Thyroid gland (tissue), 4 donors: ENCODE measurements at regions not wholly inside any gene's neighbourhood (a gene's known extent, or its start where the extent isn't known, plus 50 kb on each side); places are given as distances from the start of the nearest gene placed in this dataset.
A peak's percentile ranks its signal among the peaks of the same experiment; 100 is the strongest.

Experiments used
- CTCF ChIP-seq, 6 experiments: fragments of 200-600 bp in 3 of 6; fragments of 450-650 bp in 3 of 6; sonication (generic) in 3 of 6; IDR thresholded peaks; one replicate each; pipeline ENCODE4 v1.5.1; 2016 to 2019; ENCODE audit warnings: antibody characterized with exemption in 6 of 6, mild to moderate bottlenecking in 2 of 6, inconsistent platforms in 1 of 6, moderate library complexity in 1 of 6
- POLR2A ChIP-seq, 2 donors: fragments of 450-650 bp; IDR thresholded peaks; one replicate each; pipeline ENCODE4 v1.6.1; 2017; ENCODE audit warnings: antibody characterized with exemption in 2 of 2, mild to moderate bottlenecking in 2 of 2, moderate library complexity in 1 of 2

DNA sequence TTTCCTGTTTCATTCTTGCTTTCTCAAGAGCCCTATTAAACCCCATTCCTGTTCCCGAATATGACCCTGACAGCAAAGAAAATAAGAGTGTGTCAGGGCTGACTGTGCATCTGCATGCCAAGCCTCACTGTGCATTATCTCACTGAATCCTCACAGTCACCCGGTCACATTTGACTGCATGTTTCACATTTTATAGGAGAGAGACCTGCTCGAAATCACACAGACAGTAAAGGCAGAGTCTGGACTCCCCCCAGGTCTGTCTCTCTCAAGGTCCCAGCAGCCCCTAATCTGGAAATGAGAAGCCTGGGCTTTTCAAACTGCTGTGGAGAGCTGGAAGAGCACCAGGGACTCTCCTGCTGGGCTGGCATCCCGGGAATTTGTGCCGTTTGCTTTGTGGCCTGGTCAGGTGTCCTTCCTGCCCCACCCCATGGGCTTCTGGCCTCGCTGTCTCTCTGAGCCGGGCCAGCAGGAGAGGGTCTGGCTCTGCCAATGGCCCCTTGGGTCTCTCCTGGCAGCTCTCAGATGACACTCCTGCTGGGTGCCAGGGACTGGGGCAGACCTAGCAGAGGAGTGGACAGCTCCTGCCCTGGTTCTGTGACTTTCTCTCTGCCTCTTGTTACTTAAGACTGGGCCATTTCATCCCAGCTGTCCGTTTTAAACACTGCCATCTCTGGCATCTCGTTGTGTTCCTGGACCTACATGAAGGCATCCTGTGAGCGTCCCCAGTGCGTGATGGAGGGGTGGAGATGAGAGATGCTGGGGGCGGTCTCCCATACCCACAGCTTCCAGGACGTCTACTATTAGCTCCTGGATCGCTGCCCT, 173.6 kb downstream of the ARHGAP12 start:
- TF ChIP-seq POLR2A (IDR thresholded peaks at IDR 0.05) (peak in 1 of 2 donors; percentile 73), CTCF (IDR thresholded peaks at IDR 0.05) (no peak)
